ENCODE measurements at regions not wholly inside any gene's neighbourhood (a gene's known extent, or its start where the extent isn't known, plus 50 kb on each side); places are given as distances from the start of the nearest gene placed in this dataset.

DNA sequence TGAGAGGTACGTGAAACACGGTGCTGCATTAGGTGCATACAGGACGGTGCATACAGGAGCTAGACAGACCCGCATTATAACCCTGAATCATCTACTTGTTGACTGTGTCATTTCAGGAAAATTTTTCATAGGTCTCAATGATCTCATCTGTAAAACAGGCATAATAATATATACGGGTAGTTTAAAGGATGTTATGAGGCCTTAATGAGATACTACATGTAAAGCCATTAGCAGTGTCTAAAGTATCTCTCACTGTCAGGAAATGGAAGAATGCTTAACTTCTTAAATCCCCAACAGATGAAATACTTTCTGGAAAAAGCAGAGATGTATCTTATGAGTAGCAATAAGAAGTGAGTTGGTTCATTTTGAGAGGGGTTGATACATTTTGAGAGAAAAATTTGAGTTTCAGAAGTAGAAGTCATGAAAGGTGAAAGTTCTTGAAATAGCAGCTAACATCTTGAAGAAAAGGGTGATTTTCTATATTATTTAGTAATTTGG lies 669.6 kb downstream of the PTPRC start:
- TF ChIP-seq, protein P1, sequence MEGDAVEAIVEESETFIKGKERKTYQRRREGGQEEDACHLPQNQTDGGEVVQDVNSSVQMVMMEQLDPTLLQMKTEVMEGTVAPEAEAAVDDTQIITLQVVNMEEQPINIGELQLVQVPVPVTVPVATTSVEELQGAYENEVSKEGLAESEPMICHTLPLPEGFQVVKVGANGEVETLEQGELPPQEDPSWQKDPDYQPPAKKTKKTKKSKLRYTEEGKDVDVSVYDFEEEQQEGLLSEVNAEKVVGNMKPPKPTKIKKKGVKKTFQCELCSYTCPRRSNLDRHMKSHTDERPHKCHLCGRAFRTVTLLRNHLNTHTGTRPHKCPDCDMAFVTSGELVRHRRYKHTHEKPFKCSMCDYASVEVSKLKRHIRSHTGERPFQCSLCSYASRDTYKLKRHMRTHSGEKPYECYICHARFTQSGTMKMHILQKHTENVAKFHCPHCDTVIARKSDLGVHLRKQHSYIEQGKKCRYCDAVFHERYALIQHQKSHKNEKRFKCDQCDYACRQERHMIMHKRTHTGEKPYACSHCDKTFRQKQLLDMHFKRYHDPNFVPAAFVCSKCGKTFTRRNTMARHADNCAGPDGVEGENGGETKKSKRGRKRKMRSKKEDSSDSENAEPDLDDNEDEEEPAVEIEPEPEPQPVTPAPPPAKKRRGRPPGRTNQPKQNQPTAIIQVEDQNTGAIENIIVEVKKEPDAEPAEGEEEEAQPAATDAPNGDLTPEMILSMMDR (IDR thresholded peaks at IDR 0.05), result no peak
- TF ChIP-seq POLR2A (IDR thresholded peaks at IDR 0.05; ENCODE audit: low read depth), result no peak
